GM18511 (cell line): ENCODE measurements at regions not wholly inside any gene's neighbourhood (a gene's known extent, or its start where the extent isn't known, plus 50 kb on each side); places are given as distances from the start of the nearest gene placed in this dataset.
A peak's percentile ranks its signal among the peaks of the same experiment; 100 is the strongest.
"Not testable (repeated sequence)": the region's sequence is repeated elsewhere in the genome, so short reads cannot be mapped to it uniquely, and the experiment has no call there.

ENCODE experiments used
- ATAC-seq: cut with Tn5 transposase; IDR thresholded peaks from one replicate; pipeline ENCODE4 v1.9.1; 2021; ENCODE audit warnings: mild to moderate bottlenecking, moderate library complexity; ENCODE audit not compliant: unreplicated experiment

GRCh38 chr7:67608806-67609205, 612.2 kb downstream of the TYW1 start:
- no peak for ATAC-seq

DNA sequence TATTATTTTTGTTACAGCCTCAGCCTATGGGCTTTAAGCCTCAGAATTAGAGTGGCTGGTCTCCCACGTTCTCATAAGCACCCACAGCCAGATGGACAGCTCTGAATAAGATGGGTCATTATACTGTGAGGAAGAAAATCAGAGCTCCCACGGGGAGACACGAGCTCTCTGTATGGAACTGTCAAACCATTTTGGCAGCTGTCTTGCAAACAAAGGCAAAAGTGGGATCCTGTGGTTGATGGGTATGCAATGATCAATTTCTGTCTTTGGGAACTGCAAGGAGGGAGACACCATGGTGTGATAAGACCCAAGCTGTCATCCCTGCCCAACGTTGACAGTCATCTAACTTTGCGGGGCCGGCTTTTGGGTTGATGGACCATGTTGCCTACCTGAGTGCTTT, 614.3 kb downstream of the TYW1 start:
- ATAC-seq: no peak

DNA sequence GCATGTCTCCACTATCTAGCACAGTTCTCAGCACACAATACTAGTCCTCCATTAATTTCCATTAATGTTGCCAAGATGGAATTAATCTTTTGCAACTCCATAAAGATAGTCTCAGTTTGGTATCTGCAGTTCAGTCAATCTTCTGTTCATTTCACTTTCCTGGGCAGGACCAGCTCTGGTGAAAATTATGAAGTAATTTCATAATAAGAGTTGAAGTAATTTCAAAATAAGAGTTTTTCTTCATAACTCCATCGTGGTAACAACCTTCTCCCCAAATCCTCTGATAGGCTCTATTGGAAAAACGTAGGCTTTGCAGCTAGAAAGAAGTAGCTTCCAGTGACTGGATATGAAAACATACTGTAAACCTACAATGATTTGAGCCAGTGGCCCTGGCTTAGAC, 618.2 kb downstream of the TYW1 start:
- no peak for ATAC-seq

GRCh38 chr7:67616517-67616916, 619.9 kb downstream of the TYW1 start:
- no peak for ATAC-seq

DNA sequence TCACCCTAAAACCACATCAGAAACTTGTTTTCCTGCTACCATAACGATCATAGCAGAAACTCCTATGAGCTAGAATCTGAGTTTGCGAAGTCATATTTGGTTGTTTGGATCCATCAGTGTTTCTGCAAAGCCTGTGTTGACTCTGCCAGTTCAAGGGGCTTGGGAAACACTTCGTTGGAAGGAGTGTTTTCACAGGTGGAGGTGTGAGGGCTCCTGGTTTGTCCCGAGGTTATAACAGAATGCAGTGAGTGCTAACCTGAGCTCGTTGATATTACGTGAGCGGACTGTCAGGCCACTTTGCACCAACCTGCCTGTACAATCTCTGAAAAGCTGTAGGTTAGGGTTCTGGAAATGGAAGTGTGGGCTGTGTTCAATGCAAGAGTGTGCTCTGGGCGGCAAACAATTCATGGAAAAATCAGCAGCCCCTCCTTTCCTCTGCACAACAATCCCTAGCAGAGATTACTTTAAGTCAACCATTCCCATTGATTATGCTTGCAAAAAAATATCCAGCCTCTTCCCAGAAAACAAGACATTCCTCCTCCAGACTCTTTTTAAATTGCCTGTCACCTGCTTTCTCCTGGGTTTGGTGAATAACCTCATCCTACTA, 622.0 kb downstream of the TYW1 start:
- no peak for ATAC-seq

GRCh38 chr7:67619175-67619574, 622.5 kb downstream of the TYW1 start:
- no peak for ATAC-seq

DNA sequence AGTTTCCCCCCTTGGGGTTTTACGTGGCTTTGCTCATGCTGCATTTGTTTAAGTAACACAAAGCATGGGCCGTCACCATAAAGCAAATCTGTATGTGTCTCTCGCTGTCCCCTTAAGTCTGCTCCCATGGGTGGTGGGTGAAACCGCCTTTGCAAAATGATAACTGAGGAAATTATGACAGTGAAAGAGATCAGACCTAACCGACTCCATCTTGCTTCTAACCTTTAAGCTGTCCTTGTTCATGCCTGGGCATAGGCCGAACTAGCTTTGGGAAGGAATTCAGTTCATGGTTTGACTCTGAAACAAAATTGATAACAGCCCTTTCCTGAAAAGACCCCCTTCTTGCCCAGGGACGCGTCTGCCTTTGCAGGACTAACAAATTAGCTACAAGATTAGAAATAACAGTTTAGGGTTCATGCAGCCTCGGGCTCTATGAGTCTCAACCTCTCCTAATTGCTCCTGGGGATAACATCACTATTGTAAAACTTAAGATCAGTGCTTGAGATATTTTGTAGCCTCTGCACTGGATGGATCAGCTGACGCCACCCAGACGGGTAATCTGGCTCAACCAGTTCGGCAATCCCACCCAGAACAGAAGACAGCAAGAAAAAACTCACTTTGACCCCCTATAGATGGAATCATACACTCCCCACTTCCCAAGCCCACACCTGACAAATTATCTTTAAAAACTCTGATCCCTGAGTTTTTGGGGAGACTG, 623.7 kb downstream of the TYW1 start:
- no peak for ATAC-seq

GRCh38 chr7:67621704-67622103, 625.1 kb downstream of the TYW1 start:
- ATAC-seq: no peak

DNA sequence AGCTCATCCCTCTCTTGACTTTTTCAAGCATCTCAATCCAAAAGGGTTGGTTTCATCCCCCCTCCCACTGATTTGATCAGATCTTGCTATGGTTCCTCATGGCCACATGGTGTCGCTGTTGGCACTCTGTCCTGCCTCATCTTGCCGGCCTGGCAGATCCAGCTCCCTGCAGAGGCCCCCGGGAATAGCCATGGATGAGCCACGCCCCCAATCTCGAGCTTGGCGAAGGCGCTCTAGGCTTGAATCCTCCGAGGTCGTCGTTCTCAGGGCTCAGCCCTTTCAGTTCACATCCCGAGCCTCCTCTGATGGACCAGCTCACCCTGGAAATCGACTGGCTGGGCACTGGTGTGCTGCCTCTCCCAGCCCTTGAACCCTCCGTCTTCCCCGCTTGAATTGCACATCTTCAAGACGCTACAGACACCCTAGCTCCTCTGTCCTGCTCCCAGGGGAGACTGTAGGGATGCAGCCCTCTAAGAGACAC, 628.7 kb downstream of the TYW1 start:
- ATAC-seq: peak; percentile 62

- no peak for ATAC-seq
These were observed 634.8 kb downstream of the TYW1 start for GRCh38 chr7:67631476-67631875.

GRCh38 chr7:67635271-67635670, 638.6 kb downstream of the TYW1 start:
- ATAC-seq: no peak

GRCh38 chr7:67636348-67637022, 639.9 kb downstream of the TYW1 start:
- no peak for ATAC-seq

- no peak for ATAC-seq
These were observed 640.4 kb downstream of the TYW1 start for GRCh38 chr7:67637023-67637358.

- ATAC-seq: not testable (repeated sequence)
These were observed 645.9 kb downstream of the TYW1 start for GRCh38 chr7:67642542-67642941.

DNA sequence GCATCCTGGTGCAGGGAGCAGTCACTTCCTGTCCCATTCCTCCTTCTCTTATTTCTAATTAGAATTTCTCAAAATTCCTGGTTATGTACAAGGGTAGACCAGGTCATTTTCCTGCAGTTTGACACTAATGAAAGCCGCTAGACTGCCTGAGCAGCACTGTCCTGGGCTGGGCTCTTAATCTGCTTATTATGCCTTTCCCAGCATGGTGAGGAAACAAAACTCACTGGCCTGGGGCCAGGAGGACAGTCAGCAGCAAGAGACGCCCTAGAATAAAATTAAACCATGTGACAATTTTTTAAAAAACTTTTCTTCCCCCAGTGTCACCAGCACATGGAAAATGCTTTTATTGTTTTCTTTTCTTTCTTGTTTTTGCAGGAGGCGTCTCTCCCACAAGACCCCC, 647.5 kb downstream of the TYW1 start:
- ATAC-seq: no peak

GRCh38 chr7:67652937-67653336, 656.3 kb downstream of the TYW1 start:
- ATAC-seq: no peak

DNA sequence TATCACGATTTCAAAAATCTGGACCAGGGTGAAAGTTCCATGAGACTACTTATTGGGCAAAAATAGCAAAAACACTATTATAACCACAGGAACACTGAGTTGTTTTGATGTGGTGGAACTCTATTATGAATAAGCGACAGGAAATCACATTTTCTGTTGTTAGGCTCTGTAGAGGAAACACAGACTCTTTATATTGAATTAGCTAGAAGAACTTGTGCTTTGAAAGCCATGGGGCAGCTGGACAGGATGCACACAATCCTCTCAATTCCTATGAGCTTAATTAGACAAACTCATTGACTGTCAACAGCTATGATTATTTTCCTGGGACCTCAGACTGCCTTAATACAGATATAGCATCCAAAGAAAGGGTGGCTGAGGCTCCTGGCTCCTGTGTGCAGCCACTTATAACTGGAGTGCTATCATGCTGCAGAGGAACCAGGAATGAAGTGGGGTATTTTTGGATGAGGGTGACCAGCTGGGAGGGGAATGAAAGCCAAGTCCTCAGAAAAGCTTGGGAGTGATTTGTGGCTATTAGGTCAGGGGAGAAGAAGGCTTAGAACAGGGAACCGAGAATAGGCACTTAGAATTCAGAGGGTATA, 657.3 kb downstream of the TYW1 start:
- ATAC-seq: no peak

DNA sequence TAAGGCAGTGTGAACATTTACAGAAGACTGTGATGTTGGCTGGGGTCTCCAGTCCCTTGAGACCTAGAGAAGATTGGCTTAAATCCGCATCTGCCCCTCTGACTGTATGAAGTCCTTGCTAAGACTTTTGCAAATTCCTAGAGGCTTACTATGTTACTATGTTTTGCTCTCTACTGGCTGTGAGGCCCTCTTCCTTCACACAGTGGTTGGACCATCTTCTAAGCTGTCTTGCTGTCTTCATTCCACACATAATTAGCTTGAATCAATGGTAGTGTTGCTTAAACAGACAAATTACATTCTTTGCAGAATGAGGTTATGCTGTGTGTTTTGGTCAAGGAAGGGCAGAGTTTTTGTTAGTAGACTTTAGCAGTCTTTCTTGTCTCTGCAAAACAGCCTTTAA, 658.0 kb downstream of the TYW1 start:
- ATAC-seq: no peak

- no peak for ATAC-seq
These were observed 658.5 kb downstream of the TYW1 start for GRCh38 chr7:67655168-67655567.

- ATAC-seq: no peak
These were observed 662.5 kb downstream of the TYW1 start for GRCh38 chr7:67659091-67659490.

DNA sequence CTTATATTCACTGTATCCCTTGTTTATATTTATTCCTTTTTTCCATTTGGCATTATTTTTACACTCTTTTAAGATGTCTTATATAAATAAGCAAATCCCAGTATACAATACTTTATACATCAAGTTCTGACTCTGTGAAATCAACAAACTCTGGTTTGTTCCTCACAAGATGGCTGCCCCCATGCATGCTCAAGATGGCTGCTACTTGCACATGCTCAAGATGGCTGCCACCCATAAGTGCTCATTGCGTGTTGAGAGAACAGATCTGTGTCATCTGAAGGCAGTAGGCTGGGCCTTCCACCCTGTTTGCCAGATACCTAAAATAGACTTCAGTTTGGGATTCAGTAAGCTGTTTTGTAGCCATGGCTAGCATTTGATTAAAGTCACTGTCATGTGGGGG, 666.2 kb downstream of the TYW1 start:
- no peak for ATAC-seq

DNA sequence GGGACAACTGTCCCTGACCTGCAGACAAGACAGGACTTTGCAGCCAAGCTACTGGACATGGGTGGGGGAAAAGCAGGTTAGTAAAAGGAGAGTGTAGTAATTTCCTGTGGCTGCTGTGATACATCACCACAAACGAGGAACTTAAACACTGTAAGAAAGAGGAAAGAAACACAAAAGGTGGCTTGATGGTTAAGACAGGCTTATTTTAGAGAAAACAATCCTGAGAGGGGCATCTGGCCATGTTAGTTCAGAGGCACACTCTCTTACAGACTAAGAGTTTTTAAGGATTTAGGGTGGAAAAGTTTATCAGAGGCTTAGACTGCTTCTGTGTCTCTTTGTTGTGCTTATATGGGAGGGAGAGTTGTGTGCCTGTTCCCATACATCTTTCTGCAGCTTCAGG, 667.0 kb downstream of the TYW1 start:
- ATAC-seq: no peak
